ENCODE measurements at regions not wholly inside any gene's neighbourhood (a gene's known extent, or its start where the extent isn't known, plus 50 kb on each side); places are given as distances from the start of the nearest gene placed in this dataset.
"Not testable (repeated sequence)": the region's sequence is repeated elsewhere in the genome, so short reads cannot be mapped to it uniquely, and the experiment has no call there.

- Histone ChIP-seq H3K9me3 (ENCODE audit: control insufficient read depth, insufficient read depth, low read depth, low read length) (no peaks in the 10 kb centered on the region), H3K4me3 (ENCODE audit: low read depth in 2 of 2, low read length in 2 of 2) (no peak overlapping the region), H3K36me3 (ENCODE audit: control insufficient read depth, insufficient read depth, low read length) (no peaks in the 10 kb centered on the region), H3K27me3 (ENCODE audit: control insufficient read depth, insufficient read depth, low read length) (no peaks in the 10 kb centered on the region), H3K4me1 (ENCODE audit: control insufficient read depth, insufficient read depth, low read length) (no peaks in the 10 kb centered on the region), H3K27ac (ENCODE audit: low read length) (no peak overlapping the region)
- BruUV-seq (replicated peaks), result no TSS peak
- CTCF ChIA-PET, result no interaction called here
- intact Hi-C loops (cut with micrococcal nuclease; ENCODE audit: unreplicated experiment) (no loop called here), in situ Hi-C loops (cut with HindIII; ENCODE audit: low pct_unique_long_range_greater_than_20kb, low sequenced_read_pairs) (no loop called here)
- no peak for DNase-seq (ENCODE audit: low read depth, low spot score)
- POLR2A ChIA-PET, result interaction anchor here (0.6 kb wide), 1 partner anchor 503 kb away, joined by 3 read pairs; no protein-coding TSS in a partner anchor
- ATAC-seq, result no peak
- no peak for TF ChIP-seq SIN3A (IDR thresholded peaks at IDR 0.05; ENCODE audit: borderline replicate concordance, insufficient read depth, low read depth, low read length)
- no peak for TF ChIP-seq TCF7L2 (IDR thresholded peaks at IDR 0.05; ENCODE audit: low read depth, low read length)
- TF ChIP-seq POLR2AphosphoS5 (IDR thresholded peaks at IDR 0.05; ENCODE audit: low read depth, low read length), result no peak
- no peak for TF ChIP-seq CTCF (IDR thresholded peaks at IDR 0.05)
- TF ChIP-seq, protein P1, sequence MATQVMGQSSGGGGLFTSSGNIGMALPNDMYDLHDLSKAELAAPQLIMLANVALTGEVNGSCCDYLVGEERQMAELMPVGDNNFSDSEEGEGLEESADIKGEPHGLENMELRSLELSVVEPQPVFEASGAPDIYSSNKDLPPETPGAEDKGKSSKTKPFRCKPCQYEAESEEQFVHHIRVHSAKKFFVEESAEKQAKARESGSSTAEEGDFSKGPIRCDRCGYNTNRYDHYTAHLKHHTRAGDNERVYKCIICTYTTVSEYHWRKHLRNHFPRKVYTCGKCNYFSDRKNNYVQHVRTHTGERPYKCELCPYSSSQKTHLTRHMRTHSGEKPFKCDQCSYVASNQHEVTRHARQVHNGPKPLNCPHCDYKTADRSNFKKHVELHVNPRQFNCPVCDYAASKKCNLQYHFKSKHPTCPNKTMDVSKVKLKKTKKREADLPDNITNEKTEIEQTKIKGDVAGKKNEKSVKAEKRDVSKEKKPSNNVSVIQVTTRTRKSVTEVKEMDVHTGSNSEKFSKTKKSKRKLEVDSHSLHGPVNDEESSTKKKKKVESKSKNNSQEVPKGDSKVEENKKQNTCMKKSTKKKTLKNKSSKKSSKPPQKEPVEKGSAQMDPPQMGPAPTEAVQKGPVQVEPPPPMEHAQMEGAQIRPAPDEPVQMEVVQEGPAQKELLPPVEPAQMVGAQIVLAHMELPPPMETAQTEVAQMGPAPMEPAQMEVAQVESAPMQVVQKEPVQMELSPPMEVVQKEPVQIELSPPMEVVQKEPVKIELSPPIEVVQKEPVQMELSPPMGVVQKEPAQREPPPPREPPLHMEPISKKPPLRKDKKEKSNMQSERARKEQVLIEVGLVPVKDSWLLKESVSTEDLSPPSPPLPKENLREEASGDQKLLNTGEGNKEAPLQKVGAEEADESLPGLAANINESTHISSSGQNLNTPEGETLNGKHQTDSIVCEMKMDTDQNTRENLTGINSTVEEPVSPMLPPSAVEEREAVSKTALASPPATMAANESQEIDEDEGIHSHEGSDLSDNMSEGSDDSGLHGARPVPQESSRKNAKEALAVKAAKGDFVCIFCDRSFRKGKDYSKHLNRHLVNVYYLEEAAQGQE (IDR thresholded peaks at IDR 0.05; ENCODE audit: insufficient read depth in 1 of 2, low read depth in 2 of 2, low read length in 1 of 2), result no peak
These were observed 1408.4 kb upstream of the C9orf72 start for GRCh38 chr9:28981711-28982110.

DNA sequence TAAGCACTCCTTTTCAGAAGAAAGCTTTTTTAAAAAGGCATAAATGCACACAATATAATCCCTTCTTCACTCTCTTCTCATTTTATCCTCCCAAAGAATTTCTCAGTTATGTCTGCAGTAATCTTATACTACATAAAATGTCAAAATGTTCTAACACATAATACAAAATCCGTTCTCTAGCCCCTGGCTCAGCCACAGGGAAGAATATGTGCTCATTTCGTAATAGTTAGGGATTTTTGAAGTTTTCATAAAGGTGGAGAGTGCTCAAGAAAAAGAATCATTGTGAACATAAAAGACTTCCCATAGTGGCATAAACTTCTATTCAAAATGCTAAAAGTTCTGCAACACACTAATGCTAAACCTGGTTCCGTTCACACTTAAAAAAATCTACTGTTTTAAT, 1410.7 kb upstream of the C9orf72 start:
- TF ChIP-seq, protein P1 (IDR thresholded peaks at IDR 0.05; ENCODE audit: insufficient read depth in 1 of 2, low read depth in 2 of 2, low read length in 1 of 2), result no peak
- no peak for TF ChIP-seq TCF7L2 (IDR thresholded peaks at IDR 0.05; ENCODE audit: low read depth, low read length)
- no peak for TF ChIP-seq SIN3A (IDR thresholded peaks at IDR 0.05; ENCODE audit: borderline replicate concordance, insufficient read depth, low read depth, low read length)
- TF ChIP-seq POLR2AphosphoS5 (IDR thresholded peaks at IDR 0.05; ENCODE audit: low read depth, low read length), result no peak
- no peak for TF ChIP-seq CTCF (IDR thresholded peaks at IDR 0.05)
- no TSS peak for BruUV-seq (replicated peaks)
- POLR2A ChIA-PET, result no interaction called here
- Histone ChIP-seq H3K27me3 (ENCODE audit: control insufficient read depth, insufficient read depth, low read length) (no peaks in the 10 kb centered on the region), H3K27ac (ENCODE audit: low read length) (no peak overlapping the region), H3K36me3 (ENCODE audit: control insufficient read depth, insufficient read depth, low read length) (no peaks in the 10 kb centered on the region), H3K4me3 (ENCODE audit: low read depth in 2 of 2, low read length in 2 of 2) (no peak overlapping the region), H3K9me3 (ENCODE audit: control insufficient read depth, insufficient read depth, low read depth, low read length) (no peaks in the 10 kb centered on the region), H3K4me1 (ENCODE audit: control insufficient read depth, insufficient read depth, low read length) (no peaks in the 10 kb centered on the region)
- intact Hi-C loops (cut with micrococcal nuclease; ENCODE audit: unreplicated experiment), result no loop called here
- in situ Hi-C loops (cut with HindIII; ENCODE audit: low pct_unique_long_range_greater_than_20kb, low sequenced_read_pairs), result no loop called here
- no peak for ATAC-seq
- CTCF ChIA-PET, result no interaction called here
- no peak for DNase-seq (ENCODE audit: low read depth, low spot score)

DNA sequence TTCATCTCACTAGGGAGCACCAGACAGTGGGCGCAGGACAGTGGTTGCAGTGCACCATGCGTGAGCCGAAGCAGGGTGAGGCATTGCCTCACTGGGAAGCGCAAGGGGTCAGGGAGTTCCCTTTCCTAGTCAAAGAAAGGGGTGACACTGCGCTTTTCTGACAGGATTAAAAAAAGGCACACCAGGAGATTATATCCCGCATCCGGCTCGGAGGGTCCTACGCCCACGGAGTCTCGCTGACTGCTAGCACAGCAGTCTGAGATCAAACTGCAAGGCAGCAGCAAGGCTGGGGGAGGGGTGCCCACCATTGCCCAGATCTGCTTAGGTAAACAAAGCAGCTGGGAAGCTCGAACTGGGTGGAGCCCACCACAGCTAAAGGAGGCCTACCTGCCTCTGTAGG, 1416.7 kb upstream of the C9orf72 start:
- H3K27ac ChIP-seq (ENCODE audit: low read length); BruUV-seq (replicated peaks); POLR2A ChIA-PET; intact Hi-C loops (cut with micrococcal nuclease; ENCODE audit: unreplicated experiment); H3K36me3 ChIP-seq (ENCODE audit: control insufficient read depth, insufficient read depth, low read length); ATAC-seq; H3K27me3 ChIP-seq (ENCODE audit: control insufficient read depth, insufficient read depth, low read length); H3K4me1 ChIP-seq (ENCODE audit: control insufficient read depth, insufficient read depth, low read length); H3K9me3 ChIP-seq (ENCODE audit: control insufficient read depth, insufficient read depth, low read depth, low read length); CTCF ChIA-PET; DNase-seq (ENCODE audit: low read depth, low spot score); H3K4me3 ChIP-seq (ENCODE audit: low read depth in 2 of 2, low read length in 2 of 2); in situ Hi-C loops (cut with HindIII; ENCODE audit: low pct_unique_long_range_greater_than_20kb, low sequenced_read_pairs): not testable (repeated sequence)
